ENCODE measurements at regions not wholly inside any gene's neighbourhood (a gene's known extent, or its start where the extent isn't known, plus 50 kb on each side); places are given as distances from the start of the nearest gene placed in this dataset.

DNA sequence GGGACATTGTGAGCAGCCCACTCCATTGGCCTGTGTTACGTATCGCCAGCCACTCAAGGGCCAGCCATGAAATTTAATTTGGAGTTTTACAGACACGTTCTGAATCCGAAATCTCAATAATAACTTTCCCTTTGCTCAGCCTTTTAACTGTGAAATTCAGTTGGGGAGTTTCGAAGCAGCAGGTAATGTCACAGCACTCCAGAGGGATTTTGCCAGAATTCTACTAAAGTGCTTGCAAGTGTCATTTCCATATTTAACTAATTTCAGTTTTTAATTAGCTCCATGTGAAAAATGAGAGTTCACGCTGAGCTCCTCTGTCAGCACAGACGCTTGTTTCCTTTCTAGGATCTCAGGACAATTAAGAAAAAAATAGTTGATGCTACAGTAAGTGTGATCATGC is 267.1 kb upstream of the WWC1 start:
- DNase-seq, result no peak
- Histone ChIP-seq H3K79me1 (ENCODE audit: low read length) (no peaks in the 10 kb centered on the region), H3K79me2 (ENCODE audit: control insufficient read depth, insufficient read depth, low read length, poor library complexity) (no peaks in the 10 kb centered on the region), H3K27me3 (ENCODE audit: insufficient read depth, low read length) (no peaks in the 10 kb centered on the region), H4K8ac (ENCODE audit: low read depth, low read length) (no peak overlapping the region), H3K9ac (ENCODE audit: low read length) (no peak overlapping the region), H2AFZ (ENCODE audit: insufficient read depth, low read length, poor library complexity) (no peak overlapping the region), H4K91ac (ENCODE audit: low read depth, low read length) (no peak overlapping the region), H2BK120ac (ENCODE audit: insufficient read depth, low read length, poor library complexity) (no peak overlapping the region), H3K4me2 (ENCODE audit: low read length) (no peak overlapping the region), H2BK12ac (ENCODE audit: low read length) (no peak overlapping the region), H3K27ac (ENCODE audit: low read depth, low read length) (no peak overlapping the region), H3K4me1 (ENCODE audit: control insufficient read depth in 1 of 2, insufficient read depth in 2 of 2, low read length in 2 of 2) (no peaks in the 10 kb centered on the region), H3K9me3 (ENCODE audit: insufficient read depth, low read depth, low read length) (no peaks in the 10 kb centered on the region), H3K23ac (ENCODE audit: low read length) (no peak overlapping the region), H2AK5ac (ENCODE audit: low read length) (no peak overlapping the region), H3K4ac (ENCODE audit: low read depth, low read length) (no peak overlapping the region), H3K18ac (ENCODE audit: low read length) (no peak overlapping the region), H3K36me3 (ENCODE audit: control insufficient read depth in 1 of 2, insufficient read depth in 2 of 2, low read length in 2 of 2) (no peaks in the 10 kb centered on the region), H3K4me3 (ENCODE audit: low read depth, low read length) (no peak overlapping the region), H2BK5ac (ENCODE audit: low read depth, low read length, poor library complexity) (no peak overlapping the region), H3K14ac (ENCODE audit: low read length) (no peak overlapping the region), H4K12ac (ENCODE audit: low read depth, low read length) (no peak overlapping the region)
- no CpG with 5 or more reads among the region's 7 CpGs for WGBS (ENCODE audit: extremely low coverage, insufficient coverage, insufficient read length)

DNA sequence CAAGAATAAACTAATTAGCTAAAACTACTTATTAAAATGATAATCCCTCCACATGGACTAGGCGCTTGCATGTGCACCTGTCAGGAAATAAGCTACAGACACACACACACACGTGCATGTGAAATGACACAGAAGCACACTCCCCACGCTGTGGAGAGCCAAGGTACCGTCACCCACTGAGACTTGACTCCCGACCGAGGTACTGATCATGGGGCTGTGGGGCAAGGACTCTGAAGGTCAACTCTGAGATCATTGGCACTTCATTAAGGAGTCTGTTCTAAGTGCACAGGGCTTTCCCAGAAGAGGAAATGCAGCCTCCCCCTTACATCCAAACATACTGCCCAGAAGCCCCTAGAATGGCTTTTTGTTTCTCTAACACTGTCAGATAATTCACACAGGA is 264.4 kb upstream of the WWC1 start:
- no peak overlapping the region for H3K4ac ChIP-seq (ENCODE audit: low read depth, low read length)
- no peak overlapping the region for H3K4me3 ChIP-seq (ENCODE audit: low read depth, low read length)
- H3K9me3 ChIP-seq (ENCODE audit: insufficient read depth, low read depth, low read length), result peaks cover 1% of the 10 kb centered on the region
- no peaks in the 10 kb centered on the region for H3K79me1 ChIP-seq (ENCODE audit: low read length)
- no peak for DNase-seq
- H4K8ac ChIP-seq (ENCODE audit: low read depth, low read length), result no peak overlapping the region
- H3K18ac ChIP-seq (ENCODE audit: low read length), result no peak overlapping the region
- no peak overlapping the region for H2BK12ac ChIP-seq (ENCODE audit: low read length)
- no peaks in the 10 kb centered on the region for H3K36me3 ChIP-seq (ENCODE audit: control insufficient read depth in 1 of 2, insufficient read depth in 2 of 2, low read length in 2 of 2)
- no peak overlapping the region for H3K14ac ChIP-seq (ENCODE audit: low read length)
- no peak overlapping the region for H2AFZ ChIP-seq (ENCODE audit: insufficient read depth, low read length, poor library complexity)
- H2BK5ac ChIP-seq (ENCODE audit: low read depth, low read length, poor library complexity), result no peak overlapping the region
- no peaks in the 10 kb centered on the region for H3K4me1 ChIP-seq (ENCODE audit: control insufficient read depth in 1 of 2, insufficient read depth in 2 of 2, low read length in 2 of 2)
- no peak overlapping the region for H3K23ac ChIP-seq (ENCODE audit: low read length)
- WGBS (ENCODE audit: extremely low coverage, insufficient coverage, insufficient read length), result no CpG with 5 or more reads among the region's 6 CpGs
- H2AK5ac ChIP-seq (ENCODE audit: low read length), result no peak overlapping the region
- H3K79me2 ChIP-seq (ENCODE audit: control insufficient read depth, insufficient read depth, low read length, poor library complexity), result no peaks in the 10 kb centered on the region
- no peak overlapping the region for H3K9ac ChIP-seq (ENCODE audit: low read length)
- no peak overlapping the region for H4K12ac ChIP-seq (ENCODE audit: low read depth, low read length)
- no peak overlapping the region for H3K4me2 ChIP-seq (ENCODE audit: low read length)
- H2BK120ac ChIP-seq (ENCODE audit: insufficient read depth, low read length, poor library complexity), result no peak overlapping the region
- no peak overlapping the region for H4K91ac ChIP-seq (ENCODE audit: low read depth, low read length)
- no peaks in the 10 kb centered on the region for H3K27me3 ChIP-seq (ENCODE audit: insufficient read depth, low read length)
- H3K27ac ChIP-seq (ENCODE audit: low read depth, low read length), result no peak overlapping the region

- Histone ChIP-seq H3K27me3 (ENCODE audit: insufficient read depth, low read length) (no peaks in the 10 kb centered on the region), H4K91ac (ENCODE audit: low read depth, low read length) (no peak overlapping the region), H2BK120ac (ENCODE audit: insufficient read depth, low read length, poor library complexity) (no peak overlapping the region), H2BK5ac (ENCODE audit: low read depth, low read length, poor library complexity) (no peak overlapping the region), H2AK5ac (ENCODE audit: low read length) (no peak overlapping the region), H3K4me3 (ENCODE audit: low read depth, low read length) (no peak overlapping the region), H3K27ac (ENCODE audit: low read depth, low read length) (no peak overlapping the region), H2AFZ (ENCODE audit: insufficient read depth, low read length, poor library complexity) (no peak overlapping the region), H3K79me1 (ENCODE audit: low read length) (no peaks in the 10 kb centered on the region), H3K36me3 (ENCODE audit: control insufficient read depth in 1 of 2, insufficient read depth in 2 of 2, low read length in 2 of 2) (no peaks in the 10 kb centered on the region), H3K23ac (ENCODE audit: low read length) (no peak overlapping the region), H3K14ac (ENCODE audit: low read length) (no peak overlapping the region), H3K9ac (ENCODE audit: low read length) (no peak overlapping the region), H4K8ac (ENCODE audit: low read depth, low read length) (no peak overlapping the region), H3K18ac (ENCODE audit: low read length) (no peak overlapping the region), H3K9me3 (ENCODE audit: insufficient read depth, low read depth, low read length) (peaks cover 1% of the 10 kb centered on the region), H3K4me1 (ENCODE audit: control insufficient read depth in 1 of 2, insufficient read depth in 2 of 2, low read length in 2 of 2) (no peaks in the 10 kb centered on the region), H3K4me2 (ENCODE audit: low read length) (no peak overlapping the region), H3K4ac (ENCODE audit: low read depth, low read length) (no peak overlapping the region), H4K12ac (ENCODE audit: low read depth, low read length) (no peak overlapping the region), H3K79me2 (ENCODE audit: control insufficient read depth, insufficient read depth, low read length, poor library complexity) (no peaks in the 10 kb centered on the region), H2BK12ac (ENCODE audit: low read length) (no peak overlapping the region)
- DNase-seq, result no peak
- WGBS (ENCODE audit: extremely low coverage, insufficient coverage, insufficient read length), result no CpG with 5 or more reads among the region's 2 CpGs
Observed at GRCh38 chr5:168030912-168031311, 260.5 kb upstream of the WWC1 start.

GRCh38 chr5:168031614-168032013 is 259.8 kb upstream of the WWC1 start:
- Histone ChIP-seq H2AFZ (ENCODE audit: insufficient read depth, low read length, poor library complexity) (no peak overlapping the region), H3K14ac (ENCODE audit: low read length) (no peak overlapping the region), H3K9me3 (ENCODE audit: insufficient read depth, low read depth, low read length) (peaks cover 1% of the 10 kb centered on the region), H3K4me1 (ENCODE audit: control insufficient read depth in 1 of 2, insufficient read depth in 2 of 2, low read length in 2 of 2) (no peaks in the 10 kb centered on the region), H4K12ac (ENCODE audit: low read depth, low read length) (no peak overlapping the region), H3K9ac (ENCODE audit: low read length) (no peak overlapping the region), H2BK120ac (ENCODE audit: insufficient read depth, low read length, poor library complexity) (no peak overlapping the region), H3K4ac (ENCODE audit: low read depth, low read length) (no peak overlapping the region), H3K79me2 (ENCODE audit: control insufficient read depth, insufficient read depth, low read length, poor library complexity) (no peaks in the 10 kb centered on the region), H3K4me2 (ENCODE audit: low read length) (no peak overlapping the region), H3K27ac (ENCODE audit: low read depth, low read length) (no peak overlapping the region), H4K8ac (ENCODE audit: low read depth, low read length) (no peak overlapping the region), H3K23ac (ENCODE audit: low read length) (no peak overlapping the region), H3K27me3 (ENCODE audit: insufficient read depth, low read length) (no peaks in the 10 kb centered on the region), H3K79me1 (ENCODE audit: low read length) (no peaks in the 10 kb centered on the region), H3K36me3 (ENCODE audit: control insufficient read depth in 1 of 2, insufficient read depth in 2 of 2, low read length in 2 of 2) (no peaks in the 10 kb centered on the region), H2BK5ac (ENCODE audit: low read depth, low read length, poor library complexity) (no peak overlapping the region), H3K4me3 (ENCODE audit: low read depth, low read length) (no peak overlapping the region), H3K18ac (ENCODE audit: low read length) (no peak overlapping the region), H2BK12ac (ENCODE audit: low read length) (no peak overlapping the region), H2AK5ac (ENCODE audit: low read length) (no peak overlapping the region), H4K91ac (ENCODE audit: low read depth, low read length) (no peak overlapping the region)
- WGBS (ENCODE audit: extremely low coverage, insufficient coverage, insufficient read length), result no CpG with 5 or more reads among the region's 1 CpG
- no peak for DNase-seq

All from trophoblast cell (in vitro differentiated cells and primary cell).